GM21576 (cell line): ENCODE measurements at regions not wholly inside any gene's neighbourhood (a gene's known extent, or its start where the extent isn't known, plus 50 kb on each side); places are given as distances from the start of the nearest gene placed in this dataset.
"Not testable (repeated sequence)": the region's sequence is repeated elsewhere in the genome, so short reads cannot be mapped to it uniquely, and the experiment has no call there.

ENCODE experiments used
- ATAC-seq: cut with Tn5 transposase; IDR thresholded peaks from one replicate; pipeline ENCODE4 v1.9.1; 2021; ENCODE audit warnings: mild to moderate bottlenecking, moderate library complexity; ENCODE audit not compliant: unreplicated experiment

DNA sequence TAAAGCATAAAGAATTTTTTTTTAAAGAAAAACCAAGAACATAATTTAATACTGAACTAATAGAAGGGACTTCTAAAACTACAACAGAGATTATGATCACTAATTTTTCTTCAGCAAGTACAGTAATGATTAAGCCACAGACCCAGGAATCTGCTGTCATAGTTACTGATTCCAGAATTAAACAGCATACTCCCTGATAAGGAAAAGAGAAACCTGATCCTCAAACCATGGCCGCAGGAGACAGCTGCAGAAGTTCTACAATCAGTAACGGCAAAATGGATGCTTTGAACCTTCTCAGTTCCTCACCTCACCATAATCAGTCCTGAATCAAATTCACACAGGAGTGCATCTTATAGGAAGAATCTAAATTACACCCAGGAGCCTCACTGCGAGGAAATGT is 939.0 kb upstream of the SLITRK1 start:
- ATAC-seq = no peak

DNA sequence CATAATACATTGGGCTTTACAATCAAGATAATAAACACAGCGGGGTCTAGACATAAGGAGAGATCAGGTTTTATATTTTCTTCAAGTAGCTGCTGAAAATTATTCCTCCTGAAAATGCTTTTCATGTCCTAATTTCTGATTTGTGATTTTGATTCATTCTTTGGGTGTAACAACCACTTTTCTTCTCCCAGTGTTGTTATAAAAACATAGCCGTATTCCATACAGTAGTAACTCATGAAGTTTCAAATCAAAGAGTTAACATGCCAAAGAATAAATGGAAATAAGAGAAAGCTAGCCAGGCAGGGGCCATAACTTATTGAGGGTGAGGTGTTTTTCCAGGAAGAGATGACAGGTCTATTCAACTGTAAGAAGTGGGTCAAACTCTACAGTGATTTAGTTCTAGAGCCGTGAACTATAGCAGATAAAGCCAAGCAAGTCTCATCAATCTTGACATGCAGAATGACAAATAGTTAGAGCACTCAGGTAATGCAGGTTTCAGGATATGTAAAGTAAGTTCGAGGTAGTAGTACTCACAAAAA is 934.4 kb upstream of the SLITRK1 start:
- no peak for ATAC-seq

DNA sequence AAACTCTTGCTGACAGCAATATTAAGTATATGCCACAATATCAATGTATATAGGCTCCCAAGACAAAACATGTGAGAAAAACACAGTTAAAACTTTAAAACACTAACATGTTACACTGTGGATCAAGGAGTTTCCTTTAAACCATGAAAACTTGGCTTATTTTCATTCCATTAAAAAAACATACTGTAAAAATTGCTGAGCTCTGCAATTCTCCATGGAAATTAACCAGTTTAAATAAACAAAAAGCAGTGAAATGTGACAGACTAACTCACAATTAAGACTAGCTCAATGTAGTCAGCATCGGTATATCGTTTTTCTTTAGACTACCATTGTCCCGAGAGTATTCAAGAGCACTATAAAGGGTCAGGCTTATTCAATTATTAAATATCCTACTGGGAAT is 930.5 kb upstream of the SLITRK1 start:
- ATAC-seq = no peak

DNA sequence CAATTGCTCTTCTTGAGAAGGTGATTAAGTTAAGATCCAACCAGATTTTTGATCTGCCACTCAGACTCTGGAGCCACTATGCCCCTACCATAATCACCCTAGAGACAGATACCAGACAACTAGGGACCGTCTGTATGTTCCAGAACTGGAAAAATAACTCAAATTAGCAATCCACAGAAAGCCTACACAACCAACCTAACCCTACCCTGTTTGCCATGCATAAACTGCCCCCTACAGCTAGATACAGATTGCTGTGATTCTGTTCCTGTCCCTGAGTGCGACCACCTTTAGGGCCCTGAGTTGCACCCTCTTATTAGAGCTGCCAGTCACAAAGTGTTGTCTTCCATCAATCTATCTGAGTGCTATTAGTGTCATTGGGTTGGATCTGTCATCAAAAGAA is 929.8 kb upstream of the SLITRK1 start:
- ATAC-seq = no peak

DNA sequence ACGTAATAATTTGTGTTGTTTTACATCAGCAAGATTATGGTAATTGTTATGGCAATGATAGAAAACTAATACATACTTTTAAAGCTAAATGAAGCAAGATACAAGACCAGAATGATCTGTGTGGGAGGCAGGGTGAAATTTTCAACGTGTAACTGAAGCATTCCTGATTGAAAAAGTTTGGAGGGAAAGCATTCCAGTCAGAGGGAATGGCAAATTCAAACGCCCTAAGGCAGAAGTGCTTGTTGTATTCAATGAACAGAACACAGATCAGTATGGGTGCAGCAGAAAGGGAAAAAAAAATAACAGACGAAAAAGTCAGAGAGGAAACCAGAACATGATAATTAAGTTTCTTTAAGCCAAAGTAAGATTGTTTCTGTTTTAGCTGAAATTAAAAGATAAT is 928.5 kb upstream of the SLITRK1 start:
- no peak for ATAC-seq

DNA sequence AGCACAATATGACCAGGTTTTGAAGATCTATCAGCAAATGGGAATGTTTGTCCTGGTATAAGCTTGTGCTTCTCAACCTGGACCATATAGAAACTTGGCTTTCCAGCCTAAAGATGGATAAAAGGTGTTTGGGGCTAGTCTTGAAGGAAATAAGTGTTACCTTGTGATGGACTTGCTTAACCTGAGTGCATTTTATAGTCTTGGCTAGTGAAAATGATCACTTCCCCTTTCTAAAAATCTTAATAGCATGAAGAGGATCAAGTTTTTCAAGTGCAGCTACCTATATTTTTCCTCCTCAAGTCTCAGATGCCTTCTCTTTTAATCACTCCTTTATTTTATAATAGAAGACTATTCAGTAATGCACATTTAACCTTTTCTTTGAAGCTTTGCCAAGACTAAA is 919.8 kb upstream of the SLITRK1 start:
- no peak for ATAC-seq

DNA sequence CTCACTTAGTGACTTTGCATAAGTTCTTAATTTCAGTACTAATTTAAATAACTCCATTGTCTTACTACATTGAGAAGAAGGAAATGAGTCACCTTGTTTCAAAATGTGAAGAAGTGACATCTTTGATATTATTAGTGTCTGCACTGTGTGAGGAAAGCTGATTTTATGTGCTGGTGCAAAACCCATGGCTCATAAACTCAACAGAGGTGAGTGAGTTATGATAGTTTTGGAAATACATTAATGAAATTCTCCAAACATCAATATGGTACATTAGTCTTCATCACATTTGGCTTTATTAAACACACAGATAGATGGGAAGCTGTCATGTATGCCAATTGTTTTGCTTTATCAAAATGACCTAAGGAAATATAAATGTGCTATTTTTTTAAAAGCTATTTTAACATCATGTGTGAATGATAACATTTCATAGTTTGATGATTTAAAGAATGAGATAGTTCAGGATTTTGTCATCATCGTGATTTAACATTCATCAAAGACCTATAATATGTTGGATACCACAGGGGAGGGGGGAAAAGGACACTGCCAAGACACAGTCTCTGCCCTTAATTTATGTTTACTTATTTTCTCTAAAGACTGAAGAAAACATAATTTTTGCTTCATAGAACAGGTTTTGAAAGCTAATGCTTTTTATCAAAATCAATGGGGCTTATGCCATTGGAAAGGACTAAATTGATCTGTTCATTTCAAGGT is 902.3 kb upstream of the SLITRK1 start:
- no peak for ATAC-seq

DNA sequence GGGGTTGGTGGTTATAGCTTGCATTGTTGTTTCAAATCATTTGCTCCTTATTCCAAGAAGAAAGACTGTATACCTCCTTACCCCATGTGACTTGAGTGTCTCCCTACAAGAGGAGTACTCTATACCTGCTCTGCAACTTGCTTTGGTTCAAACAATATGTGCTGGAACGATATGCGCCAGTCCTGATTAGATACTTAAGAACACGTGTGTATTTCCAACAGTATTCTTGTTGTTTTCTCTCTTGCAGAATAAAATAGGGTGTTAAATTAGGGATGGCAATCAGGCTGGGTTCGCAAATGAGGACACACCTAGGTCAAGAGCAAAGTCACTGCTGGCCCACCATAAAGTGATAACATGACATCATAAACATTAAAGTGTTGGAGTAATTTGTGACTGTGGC is 895.0 kb upstream of the SLITRK1 start:
- ATAC-seq = no peak

DNA sequence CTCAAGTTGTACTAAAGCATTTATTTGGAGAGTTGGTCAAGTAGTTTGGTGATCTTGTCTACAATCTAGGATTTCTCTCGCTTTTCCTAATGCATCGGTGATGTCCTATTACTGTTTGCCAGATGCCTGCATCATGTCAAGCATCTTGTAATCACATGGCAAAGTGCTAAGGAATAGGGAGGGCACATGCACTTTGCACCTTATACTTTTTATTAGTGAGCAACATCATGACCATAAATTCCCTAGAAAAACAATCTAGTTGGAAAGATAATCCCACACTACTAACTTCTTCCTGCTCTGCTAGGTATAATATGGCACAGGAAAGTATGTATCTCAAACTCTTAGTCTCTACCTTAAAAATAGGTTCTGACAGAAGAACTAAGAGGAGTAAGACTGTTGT is 894.3 kb upstream of the SLITRK1 start:
- ATAC-seq = no peak

DNA sequence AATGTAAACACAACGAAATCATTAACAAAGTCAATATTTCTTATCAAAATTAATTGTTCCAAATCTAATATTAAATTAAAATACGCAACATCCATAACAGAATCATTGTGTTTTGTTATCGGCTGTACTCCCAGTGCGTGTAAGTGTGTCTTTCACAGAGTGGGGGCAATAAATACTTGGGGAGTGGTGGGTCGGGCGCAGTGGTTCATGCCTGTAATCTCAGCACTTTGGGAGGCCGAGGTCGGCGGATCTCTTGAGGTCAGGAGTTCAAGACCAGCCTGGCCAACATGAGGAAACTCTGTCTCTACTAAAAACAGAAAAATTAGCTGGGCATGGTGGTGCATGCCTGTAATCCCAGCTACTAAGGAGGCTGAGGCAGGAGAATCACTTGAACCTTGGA is 893.6 kb upstream of the SLITRK1 start:
- not testable (repeated sequence) for ATAC-seq

DNA sequence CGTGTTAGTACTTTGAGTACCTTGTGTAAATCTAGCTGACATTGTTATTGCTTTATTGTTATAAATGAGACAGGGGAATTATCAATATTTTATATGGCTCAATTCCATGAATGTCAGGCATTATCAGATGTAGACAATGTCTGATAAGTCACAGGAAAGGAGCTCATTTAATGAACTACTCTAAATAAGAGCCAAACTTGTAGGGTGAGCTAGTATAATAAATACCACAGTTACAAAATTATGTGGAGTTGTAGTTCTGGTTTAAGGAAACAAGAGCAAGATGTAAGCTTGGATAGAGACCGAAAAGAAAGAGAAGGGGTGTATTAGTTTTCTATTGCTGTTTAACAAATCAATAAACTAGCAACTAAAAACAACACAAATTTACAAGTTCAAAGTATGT is 891.8 kb upstream of the SLITRK1 start:
- no peak for ATAC-seq

DNA sequence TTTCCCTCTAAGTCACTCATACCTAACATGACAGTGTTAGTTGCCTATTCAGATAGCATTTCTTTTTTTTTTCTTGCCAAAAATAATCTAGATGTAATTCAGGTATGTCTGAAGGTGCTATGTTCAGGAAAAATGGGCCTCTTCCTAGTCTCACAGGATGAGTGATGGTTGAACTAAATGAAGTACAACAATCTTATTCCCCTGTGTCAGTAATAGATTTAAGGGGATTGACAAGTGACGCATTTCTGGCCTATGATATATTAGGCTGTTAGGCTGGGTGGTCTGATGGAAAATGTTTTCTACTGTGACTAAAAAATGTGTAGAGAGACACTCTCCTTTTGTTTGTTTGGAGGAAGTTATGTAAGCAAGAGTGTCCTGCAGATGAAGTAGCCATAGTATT is 878.7 kb upstream of the SLITRK1 start:
- ATAC-seq = no peak

DNA sequence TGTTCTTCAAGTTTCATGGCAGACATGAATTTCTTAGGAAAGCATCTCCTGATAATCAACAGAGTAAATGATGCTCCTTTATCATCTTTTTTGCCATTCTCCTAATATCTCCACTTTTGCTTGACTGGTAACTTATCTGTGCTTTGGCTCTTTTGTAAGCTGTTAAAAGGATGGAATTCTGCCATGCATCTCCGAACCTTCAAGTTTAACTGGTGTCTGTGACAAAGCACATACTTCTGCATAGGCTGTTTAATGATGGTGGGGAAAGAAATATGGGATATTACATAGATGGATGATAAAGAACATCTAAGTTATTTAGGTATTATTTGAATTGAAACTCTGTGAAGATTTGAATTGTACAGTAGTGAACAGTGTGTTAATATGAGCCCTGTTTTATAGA is 866.9 kb upstream of the SLITRK1 start:
- ATAC-seq = no peak

DNA sequence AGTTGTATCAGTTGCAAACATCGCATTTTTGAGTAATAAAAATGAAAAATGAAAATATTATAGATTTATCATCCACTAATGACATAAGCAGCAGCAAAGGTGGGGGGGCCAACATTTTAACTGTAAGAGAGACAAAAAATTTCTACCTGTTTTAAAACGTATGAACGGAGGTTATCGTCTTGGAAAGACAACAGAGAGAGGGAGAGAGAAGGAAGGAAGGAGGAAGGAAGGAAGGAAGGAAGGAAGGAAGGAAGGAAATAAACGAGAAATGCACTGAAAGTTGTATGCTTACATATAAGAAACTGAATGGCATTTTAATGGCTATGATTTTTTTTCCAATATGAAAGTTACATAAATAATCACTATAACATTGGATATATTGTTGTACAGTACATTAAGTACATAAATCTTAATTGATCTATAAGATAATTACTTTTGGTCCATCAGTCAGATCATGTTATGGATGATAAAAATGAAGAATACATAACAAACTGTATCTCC is 862.8 kb upstream of the SLITRK1 start:
- ATAC-seq = no peak

DNA sequence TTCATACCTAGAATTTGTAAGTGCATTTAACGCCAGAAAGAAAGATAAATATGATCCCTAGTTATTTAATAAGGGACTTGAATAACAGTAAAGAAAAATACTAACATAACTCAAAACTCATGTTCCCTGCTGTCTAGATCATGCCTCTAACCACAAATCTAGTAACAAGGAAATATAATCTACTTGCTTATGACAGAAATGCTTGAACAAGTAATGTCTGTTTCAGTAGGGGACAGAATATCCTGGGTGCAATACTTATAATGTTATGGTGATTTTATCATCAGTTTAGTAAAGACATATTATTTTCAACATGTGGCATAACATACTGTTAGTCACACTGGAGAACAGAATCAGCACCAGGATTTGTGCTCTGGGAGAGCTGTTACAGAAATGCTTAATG is 861.9 kb upstream of the SLITRK1 start:
- ATAC-seq = no peak

DNA sequence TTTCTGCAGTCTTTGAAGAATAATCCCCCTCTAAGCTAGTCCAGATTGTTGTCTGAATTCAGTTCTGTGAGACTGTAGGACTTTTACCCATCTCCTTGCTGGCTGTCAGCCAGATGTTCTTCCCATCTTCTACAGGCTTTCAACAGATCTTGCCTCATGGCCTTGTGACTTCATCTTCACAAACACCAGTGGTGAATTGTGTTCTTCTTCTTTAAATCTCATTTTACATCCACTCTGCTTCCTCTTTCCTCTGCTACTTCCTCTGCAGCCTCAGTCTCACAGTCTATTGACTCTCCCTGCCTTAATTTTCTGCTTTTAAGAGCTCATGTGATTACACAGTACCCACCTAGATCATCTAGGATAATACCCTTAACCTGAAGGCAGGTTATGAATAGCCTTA is 859.0 kb upstream of the SLITRK1 start:
- no peak for ATAC-seq

DNA sequence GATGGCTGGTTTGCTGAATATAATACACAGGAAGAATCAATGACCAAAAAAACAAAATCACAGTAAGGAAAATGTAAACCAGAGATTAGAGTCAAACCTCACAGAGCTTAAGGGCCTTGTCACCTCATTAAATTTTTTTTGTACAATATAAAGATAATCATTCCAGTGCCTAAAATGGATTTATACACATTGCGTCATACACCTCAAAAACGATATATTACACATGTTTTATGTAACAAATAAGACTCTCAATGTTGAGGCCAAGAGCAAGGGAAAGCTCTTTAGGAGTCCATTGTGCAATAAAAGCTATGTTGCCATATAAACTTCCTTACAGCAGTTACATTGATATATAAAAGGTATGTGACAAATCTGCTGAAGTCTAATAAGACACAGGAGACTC is 856.7 kb upstream of the SLITRK1 start:
- ATAC-seq = no peak

DNA sequence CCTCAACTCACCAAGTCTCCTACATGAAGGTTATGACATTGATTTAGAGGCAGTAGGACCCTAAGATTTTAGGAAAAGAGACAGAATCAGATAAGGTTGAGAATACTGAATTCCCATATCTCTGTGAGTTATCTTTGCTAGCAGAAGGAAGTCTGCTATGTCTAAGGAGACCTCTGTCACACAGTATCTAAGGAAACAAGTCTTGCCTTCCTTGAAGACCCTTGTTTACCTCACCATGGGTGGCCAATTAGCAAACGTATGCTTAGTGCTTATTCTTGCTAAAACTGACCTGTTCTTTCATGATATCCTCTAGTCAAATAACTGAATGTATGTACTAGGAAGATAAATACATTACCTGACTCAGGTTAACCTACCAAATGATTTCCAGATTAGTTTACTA is 855.4 kb upstream of the SLITRK1 start:
- ATAC-seq = no peak

DNA sequence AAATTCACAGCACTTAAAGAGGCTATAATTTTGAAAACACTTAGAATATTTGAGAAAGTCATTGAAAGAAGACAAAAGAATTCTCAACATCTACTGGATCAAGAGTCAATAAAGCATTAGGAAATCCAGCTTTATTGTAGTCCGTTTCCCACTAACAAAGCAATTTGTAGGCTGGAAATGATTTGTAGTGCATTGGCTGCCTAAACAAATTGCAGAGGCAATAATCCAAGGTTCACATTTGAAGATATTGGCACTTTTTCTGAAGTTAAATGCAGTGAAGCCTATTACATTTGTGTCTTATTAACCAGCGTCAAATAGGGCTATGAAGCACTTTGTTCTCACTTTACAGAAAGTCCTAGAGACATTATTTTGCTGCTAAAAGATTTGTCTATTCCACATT is 848.1 kb upstream of the SLITRK1 start:
- ATAC-seq = no peak

DNA sequence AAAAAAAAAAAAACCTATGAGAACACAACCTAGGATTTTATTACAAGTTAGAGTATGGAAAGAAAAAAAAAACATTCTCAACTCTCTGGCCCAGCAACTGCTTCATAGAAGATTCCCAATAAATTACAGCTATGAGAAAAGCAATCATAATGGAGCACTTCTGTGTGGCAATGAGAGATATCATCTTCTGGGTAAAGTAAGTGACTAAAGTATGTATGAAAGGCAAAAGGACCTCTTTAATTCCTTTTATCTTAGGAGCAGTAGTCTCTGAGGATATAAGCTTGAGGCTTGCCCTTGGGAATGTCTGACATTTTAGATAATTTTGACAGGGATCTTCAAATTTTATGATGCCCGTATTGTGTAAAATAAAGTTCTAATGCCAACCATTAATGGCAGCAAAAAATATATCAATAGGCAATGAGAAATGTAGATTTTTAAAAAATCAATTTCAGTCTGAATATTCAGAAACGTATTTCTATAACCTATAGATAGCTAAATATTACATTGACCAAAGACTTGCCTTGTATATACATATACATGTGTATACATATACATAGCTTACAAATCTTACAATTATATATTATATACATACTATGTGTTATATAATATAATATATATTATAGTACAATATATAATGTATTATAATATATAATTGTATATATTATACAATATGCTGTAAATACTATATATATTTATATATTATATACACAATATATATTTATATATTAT is 823.9 kb upstream of the SLITRK1 start:
- ATAC-seq = no peak

DNA sequence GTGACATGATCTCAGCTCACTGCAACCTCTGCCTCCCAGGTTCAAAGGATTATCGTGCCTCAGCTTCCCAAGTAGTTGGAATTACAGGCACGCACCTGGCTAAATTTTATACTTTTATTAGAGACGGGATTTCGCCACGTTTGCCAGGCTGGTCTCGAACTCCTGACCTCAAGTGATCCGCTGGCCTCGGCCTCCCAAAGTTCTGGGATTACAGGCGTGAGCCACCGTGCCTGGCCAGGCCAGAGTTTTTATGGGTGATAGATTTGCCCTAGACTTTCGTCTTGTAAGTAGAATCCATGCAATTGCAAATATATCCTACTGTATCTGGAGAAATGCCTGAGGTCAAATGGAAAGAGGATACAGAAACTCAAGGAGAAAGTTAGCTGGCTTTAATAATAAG is 819.9 kb upstream of the SLITRK1 start:
- no peak for ATAC-seq

DNA sequence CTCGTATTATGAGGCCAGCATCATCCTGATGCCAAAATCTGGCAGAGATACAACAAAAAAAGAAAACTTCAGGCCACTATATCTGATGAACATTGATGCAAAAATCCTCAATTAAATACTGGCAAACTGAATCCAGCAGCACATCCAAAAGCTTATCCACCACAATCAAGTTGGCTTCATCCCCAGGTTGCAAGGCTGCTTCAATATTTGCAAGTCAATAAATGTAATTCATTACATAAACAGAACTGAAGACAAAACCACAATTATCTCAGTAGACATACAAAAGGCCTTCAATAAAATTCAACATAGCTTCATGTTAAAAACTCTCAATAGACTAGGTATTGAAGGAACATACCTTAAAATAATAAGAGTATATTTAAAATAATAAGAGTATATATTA is 815.3 kb upstream of the SLITRK1 start:
- not testable (repeated sequence) for ATAC-seq
